Vagina (tissue), 2 donors: ENCODE measurements at regions not wholly inside any gene's neighbourhood (a gene's known extent, or its start where the extent isn't known, plus 50 kb on each side); places are given as distances from the start of the nearest gene placed in this dataset.

ENCODE experiments used
- DNase-seq, 2 donors: peaks; one replicate each; pipeline ENCODE4 v3.0.0-alpha.2; 2017; ENCODE audit errors: extremely low spot score in 2 of 2
- H3K27ac ChIP-seq: fragments of 200-600 bp; sonication (generic); one replicate; pipeline ENCODE4 v1.5.1; 2019
- H3K27me3 ChIP-seq: fragments of 200-600 bp; sonication (generic); one replicate; pipeline ENCODE4 v1.5.1; 2019
- H3K36me3 ChIP-seq, 2 donors: fragments of 200-600 bp; sonication (generic); one replicate each; pipeline ENCODE4 v1.5.1; 2017 to 2019
- H3K4me1 ChIP-seq: fragments of 200-600 bp; sonication (generic); one replicate; pipeline ENCODE4 v1.5.1; 2019
- H3K4me3 ChIP-seq, 2 donors: fragments of 200-600 bp; sonication (generic); 1 replicate in 1 of 2; 2 replicates in 1 of 2; pipeline ENCODE4 v1.5.1; 2016 to 2019
- H3K9me3 ChIP-seq: fragments of 200-600 bp; sonication (generic); one replicate; pipeline ENCODE4 v1.5.1; 2019
- CTCF ChIP-seq, 3 experiments: fragments of 450-650 bp in 2 of 3; fragments of 200-600 bp in 1 of 3; sonication (generic) in 1 of 3; IDR thresholded peaks; one replicate each; pipeline ENCODE4 v1.5.1; 2017 to 2019; ENCODE audit warnings: antibody characterized with exemption in 3 of 3, mild to moderate bottlenecking in 2 of 3, moderate library complexity in 2 of 3
- POLR2A ChIP-seq, 2 donors: fragments of 450-650 bp; IDR thresholded peaks; one replicate each; pipeline ENCODE4 v1.6.1; 2017; ENCODE audit warnings: antibody characterized with exemption in 2 of 2, mild to moderate bottlenecking in 2 of 2, moderate library complexity in 2 of 2
- POLR2AphosphoS5 ChIP-seq, 2 donors: sonication (generic); formaldehyde crosslinking; IDR thresholded peaks; one replicate each; pipeline ENCODE4 v1.9.0; 2017; ENCODE audit warnings: antibody characterized with exemption in 2 of 2, mild to moderate bottlenecking in 2 of 2, low read depth in 1 of 2; ENCODE audit not compliant: insufficient read depth in 1 of 2
- intact Hi-C: fragments of 100-400 bp; cut with DNase I; formaldehyde crosslinking; loops from one replicate; pipeline ENCODE4 v1.15.1; 2023

GRCh38 chr6:16950302-16950701, 151.5 kb upstream of the STMND1 start:
- DNase-seq: no peak
- Histone ChIP-seq H3K9me3 (no peaks in the 10 kb centered on the region), H3K36me3 (no peaks in the 10 kb centered on the region), H3K4me3 (no peak overlapping the region), H3K4me1 (peaks cover 16% of the 10 kb centered on the region), H3K27me3 (no peaks in the 10 kb centered on the region), H3K27ac (no peak overlapping the region)
- intact Hi-C loops: no loop called here
- TF ChIP-seq CTCF (IDR thresholded peaks at IDR 0.05) (no peak), POLR2AphosphoS5 (IDR thresholded peaks at IDR 0.05; ENCODE audit: insufficient read depth in 1 of 2, low read depth in 1 of 2) (no peak), POLR2A (IDR thresholded peaks at IDR 0.05) (no peak)

- no peak for TF ChIP-seq CTCF (IDR thresholded peaks at IDR 0.05)
- no peak for TF ChIP-seq POLR2A (IDR thresholded peaks at IDR 0.05)
- TF ChIP-seq POLR2AphosphoS5 (IDR thresholded peaks at IDR 0.05; ENCODE audit: insufficient read depth in 1 of 2, low read depth in 1 of 2): no peak
- Histone ChIP-seq H3K9me3 (no peaks in the 10 kb centered on the region), H3K27ac (no peak overlapping the region), H3K4me1 (peaks cover 16% of the 10 kb centered on the region), H3K36me3 (no peaks in the 10 kb centered on the region), H3K27me3 (no peaks in the 10 kb centered on the region), H3K4me3 (no peak overlapping the region)
- intact Hi-C loops: no loop called here
- DNase-seq: no peak
Measured at GRCh38 chr6:16949716-16950115, 152.1 kb upstream of the STMND1 start.

- H3K27ac ChIP-seq: no peak overlapping the region
- H3K4me1 ChIP-seq: peaks cover 16% of the 10 kb centered on the region
- H3K4me3 ChIP-seq: no peak overlapping the region
- no peaks in the 10 kb centered on the region for H3K9me3 ChIP-seq
- TF ChIP-seq POLR2A (IDR thresholded peaks at IDR 0.05): no peak
- no peak for TF ChIP-seq POLR2AphosphoS5 (IDR thresholded peaks at IDR 0.05; ENCODE audit: insufficient read depth in 1 of 2, low read depth in 1 of 2)
- TF ChIP-seq CTCF (IDR thresholded peaks at IDR 0.05): no peak
- H3K36me3 ChIP-seq: no peaks in the 10 kb centered on the region
- no peaks in the 10 kb centered on the region for H3K27me3 ChIP-seq
- intact Hi-C loops: no loop called here
- DNase-seq: no peak
Measured at GRCh38 chr6:16948396-16948795, 153.5 kb upstream of the STMND1 start.

GRCh38 chr6:16947375-16948015, 154.4 kb upstream of the STMND1 start:
- Histone ChIP-seq H3K36me3 (no peaks in the 10 kb centered on the region), H3K4me3 (no peak overlapping the region), H3K9me3 (no peaks in the 10 kb centered on the region), H3K4me1 (peaks cover 16% of the 10 kb centered on the region), H3K27ac (no peak overlapping the region), H3K27me3 (no peaks in the 10 kb centered on the region)
- intact Hi-C loops: no loop called here
- DNase-seq: no peak
- TF ChIP-seq POLR2A (IDR thresholded peaks at IDR 0.05) (no peak), CTCF (IDR thresholded peaks at IDR 0.05) (no peak), POLR2AphosphoS5 (IDR thresholded peaks at IDR 0.05; ENCODE audit: insufficient read depth in 1 of 2, low read depth in 1 of 2) (peak; percentile 17 to 79)

- no peaks in the 10 kb centered on the region for H3K27me3 ChIP-seq
- peaks cover 16% of the 10 kb centered on the region for H3K4me1 ChIP-seq
- H3K27ac ChIP-seq: no peak overlapping the region
- no peak for TF ChIP-seq POLR2AphosphoS5 (IDR thresholded peaks at IDR 0.05; ENCODE audit: insufficient read depth in 1 of 2, low read depth in 1 of 2)
- no peak for TF ChIP-seq POLR2A (IDR thresholded peaks at IDR 0.05)
- H3K4me3 ChIP-seq: no peak overlapping the region
- no peaks in the 10 kb centered on the region for H3K36me3 ChIP-seq
- intact Hi-C loops: no loop called here
- no peaks in the 10 kb centered on the region for H3K9me3 ChIP-seq
- no peak for DNase-seq
Measured at GRCh38 chr6:16944596-16944995, 157.3 kb upstream of the STMND1 start.
